ENCODE measurements at regions not wholly inside any gene's neighbourhood (a gene's known extent, or its start where the extent isn't known, plus 50 kb on each side); places are given as distances from the start of the nearest gene placed in this dataset.

DNA sequence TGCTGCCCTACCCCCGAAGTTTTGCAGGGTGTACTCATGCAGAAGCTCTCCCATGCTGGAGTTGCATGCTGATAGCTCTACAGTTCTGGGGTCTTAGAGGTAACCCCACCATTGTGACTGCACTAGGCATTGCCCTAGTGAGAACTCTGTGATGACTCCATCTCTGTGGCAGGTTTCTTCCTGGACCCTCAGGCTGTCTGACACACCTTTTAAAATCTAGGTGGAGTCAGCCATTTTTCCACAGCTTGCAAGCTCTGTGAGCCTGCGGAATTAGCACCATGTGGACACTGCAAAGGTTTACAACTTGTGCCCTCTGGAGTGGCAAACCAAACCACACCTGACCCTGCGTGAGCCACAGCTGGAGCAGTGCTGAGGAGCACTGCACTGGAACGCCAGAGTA lies 636.2 kb upstream of the SPRY2 start:
- TF ChIP-seq, protein P1, sequence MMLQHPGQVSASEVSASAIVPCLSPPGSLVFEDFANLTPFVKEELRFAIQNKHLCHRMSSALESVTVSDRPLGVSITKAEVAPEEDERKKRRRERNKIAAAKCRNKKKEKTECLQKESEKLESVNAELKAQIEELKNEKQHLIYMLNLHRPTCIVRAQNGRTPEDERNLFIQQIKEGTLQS (IDR thresholded peaks at IDR 0.05), result no peak
- TF ChIP-seq, protein P2, sequence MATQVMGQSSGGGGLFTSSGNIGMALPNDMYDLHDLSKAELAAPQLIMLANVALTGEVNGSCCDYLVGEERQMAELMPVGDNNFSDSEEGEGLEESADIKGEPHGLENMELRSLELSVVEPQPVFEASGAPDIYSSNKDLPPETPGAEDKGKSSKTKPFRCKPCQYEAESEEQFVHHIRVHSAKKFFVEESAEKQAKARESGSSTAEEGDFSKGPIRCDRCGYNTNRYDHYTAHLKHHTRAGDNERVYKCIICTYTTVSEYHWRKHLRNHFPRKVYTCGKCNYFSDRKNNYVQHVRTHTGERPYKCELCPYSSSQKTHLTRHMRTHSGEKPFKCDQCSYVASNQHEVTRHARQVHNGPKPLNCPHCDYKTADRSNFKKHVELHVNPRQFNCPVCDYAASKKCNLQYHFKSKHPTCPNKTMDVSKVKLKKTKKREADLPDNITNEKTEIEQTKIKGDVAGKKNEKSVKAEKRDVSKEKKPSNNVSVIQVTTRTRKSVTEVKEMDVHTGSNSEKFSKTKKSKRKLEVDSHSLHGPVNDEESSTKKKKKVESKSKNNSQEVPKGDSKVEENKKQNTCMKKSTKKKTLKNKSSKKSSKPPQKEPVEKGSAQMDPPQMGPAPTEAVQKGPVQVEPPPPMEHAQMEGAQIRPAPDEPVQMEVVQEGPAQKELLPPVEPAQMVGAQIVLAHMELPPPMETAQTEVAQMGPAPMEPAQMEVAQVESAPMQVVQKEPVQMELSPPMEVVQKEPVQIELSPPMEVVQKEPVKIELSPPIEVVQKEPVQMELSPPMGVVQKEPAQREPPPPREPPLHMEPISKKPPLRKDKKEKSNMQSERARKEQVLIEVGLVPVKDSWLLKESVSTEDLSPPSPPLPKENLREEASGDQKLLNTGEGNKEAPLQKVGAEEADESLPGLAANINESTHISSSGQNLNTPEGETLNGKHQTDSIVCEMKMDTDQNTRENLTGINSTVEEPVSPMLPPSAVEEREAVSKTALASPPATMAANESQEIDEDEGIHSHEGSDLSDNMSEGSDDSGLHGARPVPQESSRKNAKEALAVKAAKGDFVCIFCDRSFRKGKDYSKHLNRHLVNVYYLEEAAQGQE (IDR thresholded peaks at IDR 0.05), result no peak
- TF ChIP-seq, protein P3, sequence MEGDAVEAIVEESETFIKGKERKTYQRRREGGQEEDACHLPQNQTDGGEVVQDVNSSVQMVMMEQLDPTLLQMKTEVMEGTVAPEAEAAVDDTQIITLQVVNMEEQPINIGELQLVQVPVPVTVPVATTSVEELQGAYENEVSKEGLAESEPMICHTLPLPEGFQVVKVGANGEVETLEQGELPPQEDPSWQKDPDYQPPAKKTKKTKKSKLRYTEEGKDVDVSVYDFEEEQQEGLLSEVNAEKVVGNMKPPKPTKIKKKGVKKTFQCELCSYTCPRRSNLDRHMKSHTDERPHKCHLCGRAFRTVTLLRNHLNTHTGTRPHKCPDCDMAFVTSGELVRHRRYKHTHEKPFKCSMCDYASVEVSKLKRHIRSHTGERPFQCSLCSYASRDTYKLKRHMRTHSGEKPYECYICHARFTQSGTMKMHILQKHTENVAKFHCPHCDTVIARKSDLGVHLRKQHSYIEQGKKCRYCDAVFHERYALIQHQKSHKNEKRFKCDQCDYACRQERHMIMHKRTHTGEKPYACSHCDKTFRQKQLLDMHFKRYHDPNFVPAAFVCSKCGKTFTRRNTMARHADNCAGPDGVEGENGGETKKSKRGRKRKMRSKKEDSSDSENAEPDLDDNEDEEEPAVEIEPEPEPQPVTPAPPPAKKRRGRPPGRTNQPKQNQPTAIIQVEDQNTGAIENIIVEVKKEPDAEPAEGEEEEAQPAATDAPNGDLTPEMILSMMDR (IDR thresholded peaks at IDR 0.05; ENCODE audit: low read depth, low read length, missing input control), result no peak
